ENCODE measurements at regions not wholly inside any gene's neighbourhood (a gene's known extent, or its start where the extent isn't known, plus 50 kb on each side); places are given as distances from the start of the nearest gene placed in this dataset.
A peak's percentile ranks its signal among the peaks of the same experiment; 100 is the strongest.

DNA sequence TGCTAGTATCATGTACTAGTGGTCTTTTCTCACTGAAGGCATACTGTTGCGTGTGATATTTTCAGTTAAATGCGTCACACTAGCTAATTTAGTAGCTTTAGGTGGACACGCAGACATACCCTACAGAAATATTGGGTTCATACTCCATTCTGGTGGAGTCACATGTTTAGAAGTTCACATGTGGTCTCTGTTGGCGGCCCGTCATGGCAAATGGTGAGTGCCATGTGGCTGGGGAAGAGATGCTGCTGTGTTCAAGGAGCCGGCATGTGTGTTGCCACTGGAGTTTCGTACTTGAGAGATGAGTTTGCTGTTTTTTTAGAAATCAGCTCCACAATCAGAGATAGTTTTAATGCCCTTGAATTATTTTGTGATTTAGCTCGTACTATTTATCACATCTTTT is 454.6 kb downstream of the PCNX1 start:
- H3K27me3 Mint-ChIP-seq (ENCODE audit: insufficient read depth), result no peaks in the 10 kb centered on the region; the same call in 1 of the 2 replicates
- H3K27ac Mint-ChIP-seq, result peak overlapping the region; percentile 78
- H3K36me3 Mint-ChIP-seq (ENCODE audit: low read depth), result peaks cover 35% of the 10 kb centered on the region
- H3K9me3 Mint-ChIP-seq, result no peaks in the 10 kb centered on the region
- TF ChIP-seq, protein P1, sequence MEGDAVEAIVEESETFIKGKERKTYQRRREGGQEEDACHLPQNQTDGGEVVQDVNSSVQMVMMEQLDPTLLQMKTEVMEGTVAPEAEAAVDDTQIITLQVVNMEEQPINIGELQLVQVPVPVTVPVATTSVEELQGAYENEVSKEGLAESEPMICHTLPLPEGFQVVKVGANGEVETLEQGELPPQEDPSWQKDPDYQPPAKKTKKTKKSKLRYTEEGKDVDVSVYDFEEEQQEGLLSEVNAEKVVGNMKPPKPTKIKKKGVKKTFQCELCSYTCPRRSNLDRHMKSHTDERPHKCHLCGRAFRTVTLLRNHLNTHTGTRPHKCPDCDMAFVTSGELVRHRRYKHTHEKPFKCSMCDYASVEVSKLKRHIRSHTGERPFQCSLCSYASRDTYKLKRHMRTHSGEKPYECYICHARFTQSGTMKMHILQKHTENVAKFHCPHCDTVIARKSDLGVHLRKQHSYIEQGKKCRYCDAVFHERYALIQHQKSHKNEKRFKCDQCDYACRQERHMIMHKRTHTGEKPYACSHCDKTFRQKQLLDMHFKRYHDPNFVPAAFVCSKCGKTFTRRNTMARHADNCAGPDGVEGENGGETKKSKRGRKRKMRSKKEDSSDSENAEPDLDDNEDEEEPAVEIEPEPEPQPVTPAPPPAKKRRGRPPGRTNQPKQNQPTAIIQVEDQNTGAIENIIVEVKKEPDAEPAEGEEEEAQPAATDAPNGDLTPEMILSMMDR (IDR thresholded peaks at IDR 0.05), result no peak
- H3K4me3 Mint-ChIP-seq, result no peak overlapping the region
- DNase-seq, result no peak
- peaks cover 73% of the 10 kb centered on the region for H3K4me1 Mint-ChIP-seq (ENCODE audit: low read depth)

DNA sequence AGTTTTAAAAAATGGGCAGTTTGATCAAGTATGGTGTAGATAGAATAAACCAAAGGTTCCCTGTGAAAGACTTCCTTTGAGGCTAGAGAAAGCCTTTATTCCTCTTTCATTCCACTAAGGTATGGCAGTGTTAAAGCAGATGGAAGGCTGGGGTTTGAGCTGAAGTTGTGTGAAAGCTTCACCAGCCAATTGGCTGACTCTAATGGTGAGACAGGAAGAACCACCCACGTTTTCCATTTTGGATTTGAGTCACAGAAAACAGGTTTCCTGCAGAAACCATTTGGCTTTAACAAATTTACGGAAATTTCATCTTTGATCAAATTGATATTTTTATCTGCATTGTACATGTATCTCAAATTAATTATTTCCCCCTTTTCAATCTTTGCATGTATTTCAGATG is 455.0 kb downstream of the PCNX1 start:
- Mint-ChIP-seq H3K27me3 (ENCODE audit: insufficient read depth) (no peaks in the 10 kb centered on the region; the same call in 1 of the 2 replicates), H3K4me1 (ENCODE audit: low read depth) (peaks cover 73% of the 10 kb centered on the region), H3K36me3 (ENCODE audit: low read depth) (peaks cover 35% of the 10 kb centered on the region), H3K27ac (peak overlapping the region; percentile 78), H3K9me3 (no peaks in the 10 kb centered on the region), H3K4me3 (no peak overlapping the region)
- TF ChIP-seq, protein P1 (IDR thresholded peaks at IDR 0.05), result no peak
- DNase-seq, result no peak

DNA sequence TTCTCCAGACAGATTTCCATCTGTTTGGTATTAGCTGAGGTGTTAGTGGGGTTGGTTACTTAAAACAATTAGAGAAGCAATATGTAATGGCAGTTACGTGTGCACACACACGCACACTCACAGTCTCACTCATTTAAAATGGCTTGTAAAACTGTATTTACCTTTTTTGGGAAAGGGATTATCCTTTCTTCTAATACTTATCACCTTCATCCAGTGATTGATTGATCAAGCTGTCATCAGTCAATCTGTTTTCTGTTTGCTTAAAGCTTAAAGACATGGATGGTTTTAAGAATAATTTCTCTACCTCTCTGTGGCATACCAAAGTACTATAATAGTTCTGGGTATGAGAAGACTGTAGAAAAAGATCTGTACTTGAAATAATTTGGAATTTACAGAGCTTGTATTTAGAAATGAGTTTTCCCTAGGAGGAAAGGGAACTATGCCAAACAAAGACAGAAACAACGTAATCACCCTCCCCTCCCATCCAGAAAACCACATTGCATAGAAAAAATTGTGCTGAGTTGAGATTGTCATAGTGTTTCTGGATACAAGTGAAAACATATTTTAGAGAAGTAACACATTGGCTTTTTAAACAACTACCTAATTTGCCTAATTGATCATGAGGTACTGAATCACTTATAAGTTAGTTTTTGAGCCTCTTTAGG is 455.8 kb downstream of the PCNX1 start:
- TF ChIP-seq, protein P1 (IDR thresholded peaks at IDR 0.05), result no peak
- peak overlapping the region; percentile 70 for H3K27ac Mint-ChIP-seq
- peaks cover 72% of the 10 kb centered on the region for H3K4me1 Mint-ChIP-seq (ENCODE audit: low read depth)
- H3K4me3 Mint-ChIP-seq, result 0 out of 2 replicates have a peak overlapping the region, but pooled peaks have one; percentile 15
- peaks cover 30% of the 10 kb centered on the region for H3K36me3 Mint-ChIP-seq (ENCODE audit: low read depth)
- no peaks in the 10 kb centered on the region; the same call in 1 of the 2 replicates for H3K27me3 Mint-ChIP-seq (ENCODE audit: insufficient read depth)
- DNase-seq, result no peak
- H3K9me3 Mint-ChIP-seq, result no peaks in the 10 kb centered on the region

DNA sequence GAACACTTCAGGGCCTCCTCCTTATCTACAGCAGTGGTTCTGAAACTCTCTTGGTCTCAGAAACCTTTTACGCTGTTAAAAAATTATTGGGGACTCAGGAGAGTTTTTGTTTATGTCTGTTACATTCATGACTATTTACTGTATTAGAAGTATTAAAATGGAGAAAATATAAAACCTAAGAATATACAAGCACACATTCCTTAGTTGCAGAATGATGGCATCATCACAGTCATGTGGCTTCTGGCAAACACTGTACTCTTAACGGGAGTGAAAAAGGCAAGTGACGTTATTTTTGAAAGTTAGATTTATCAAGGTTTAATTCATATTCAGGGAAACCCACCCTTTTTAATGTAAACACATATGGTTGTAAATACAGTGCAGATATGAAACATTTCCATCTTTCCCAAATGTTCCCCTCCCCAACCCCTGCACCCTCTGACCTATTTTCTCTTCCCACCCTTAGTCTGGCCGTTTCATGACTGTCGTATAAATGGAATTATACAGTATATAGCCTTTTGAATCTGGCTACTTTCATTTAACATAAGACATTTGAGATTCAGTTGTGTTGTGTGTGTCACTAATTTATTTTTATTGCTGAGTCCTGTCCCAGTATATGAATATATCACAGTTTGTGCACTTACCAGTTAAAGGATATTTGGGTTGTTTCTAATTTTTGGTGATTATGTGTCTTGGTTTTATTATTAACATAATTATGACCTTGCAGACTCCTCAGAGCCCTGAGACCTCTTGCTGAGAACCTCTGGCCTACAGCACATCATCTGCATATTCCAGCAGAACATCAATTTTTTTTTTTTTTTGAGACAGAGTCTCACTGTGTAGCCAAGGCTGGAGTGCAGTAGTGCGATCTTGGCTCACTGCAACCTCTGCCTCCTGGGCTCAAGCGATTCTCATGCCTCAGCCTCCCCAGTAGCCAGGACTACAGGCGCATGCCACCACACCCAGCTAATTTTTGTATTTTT is 457.0 kb downstream of the PCNX1 start:
- TF ChIP-seq, protein P1 (IDR thresholded peaks at IDR 0.05), result no peak
- Mint-ChIP-seq H3K36me3 (ENCODE audit: low read depth) (peaks cover 18% of the 10 kb centered on the region), H3K9me3 (no peaks in the 10 kb centered on the region), H3K4me3 (peak overlapping the region; percentile 53; the same call in 1 of the 2 replicates), H3K27me3 (ENCODE audit: insufficient read depth) (no peaks in the 10 kb centered on the region; the same call in 1 of the 2 replicates), H3K27ac (peak overlapping the region; percentile 70), H3K4me1 (ENCODE audit: low read depth) (peaks cover 61% of the 10 kb centered on the region)
- DNase-seq, result peak; percentile 14

DNA sequence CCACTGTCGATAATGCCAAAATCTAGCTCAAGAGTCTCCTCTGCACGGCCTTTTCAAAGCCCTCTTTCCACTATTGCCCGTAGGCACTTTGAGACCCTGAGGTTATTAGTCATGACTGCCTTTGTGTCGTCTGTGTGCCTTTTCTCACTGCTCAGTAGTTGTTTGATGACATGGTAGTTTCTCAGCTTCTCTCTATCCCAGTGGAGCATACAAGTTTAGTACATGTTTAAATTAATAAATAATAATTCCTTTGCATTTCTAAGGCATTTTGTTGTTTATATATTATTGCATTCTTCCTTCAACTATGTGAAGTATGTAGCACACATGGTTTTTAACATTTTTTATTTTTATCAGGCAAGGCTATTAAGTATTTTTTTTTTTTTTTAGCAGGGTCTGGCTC is 458.1 kb downstream of the PCNX1 start:
- H3K4me3 Mint-ChIP-seq, result no peak overlapping the region
- TF ChIP-seq, protein P1 (IDR thresholded peaks at IDR 0.05), result no peak
- H3K36me3 Mint-ChIP-seq (ENCODE audit: low read depth), result peaks cover 11% of the 10 kb centered on the region
- H3K9me3 Mint-ChIP-seq, result no peaks in the 10 kb centered on the region
- no peaks in the 10 kb centered on the region for H3K27me3 Mint-ChIP-seq (ENCODE audit: insufficient read depth)
- peaks cover 52% of the 10 kb centered on the region for H3K4me1 Mint-ChIP-seq (ENCODE audit: low read depth)
- no peak for DNase-seq
- H3K27ac Mint-ChIP-seq, result peak overlapping the region; percentile 68
